ENCODE measurements at regions not wholly inside any gene's neighbourhood (a gene's known extent, or its start where the extent isn't known, plus 50 kb on each side); places are given as distances from the start of the nearest gene placed in this dataset.

- no peak overlapping the region for H3K4me3 ChIP-seq (replicated peaks; ENCODE audit: insufficient read depth, low read length)
- DNase-seq (ENCODE audit: low read depth in 1 of 2, low spot score in 1 of 2) = no peak
- H3K27ac ChIP-seq (replicated peaks) = 0 out of 2 replicates have a peak overlapping the region, but pooled peaks have one; percentile 3
- no peaks in the 10 kb centered on the region for H3K27me3 ChIP-seq (ENCODE audit: insufficient read depth, poor library complexity, severe bottlenecking)
- TF ChIP-seq SPI1 (IDR thresholded peaks at IDR 0.05; ENCODE audit: borderline replicate concordance, low read depth) (peak; percentile 65), POLR2AphosphoS5 (IDR thresholded peaks at IDR 0.05; ENCODE audit: low read depth) (no peak)
Measured at GRCh38 chr1:193569096-193569982, 382.9 kb upstream of the B3GALT2 start.

DNA sequence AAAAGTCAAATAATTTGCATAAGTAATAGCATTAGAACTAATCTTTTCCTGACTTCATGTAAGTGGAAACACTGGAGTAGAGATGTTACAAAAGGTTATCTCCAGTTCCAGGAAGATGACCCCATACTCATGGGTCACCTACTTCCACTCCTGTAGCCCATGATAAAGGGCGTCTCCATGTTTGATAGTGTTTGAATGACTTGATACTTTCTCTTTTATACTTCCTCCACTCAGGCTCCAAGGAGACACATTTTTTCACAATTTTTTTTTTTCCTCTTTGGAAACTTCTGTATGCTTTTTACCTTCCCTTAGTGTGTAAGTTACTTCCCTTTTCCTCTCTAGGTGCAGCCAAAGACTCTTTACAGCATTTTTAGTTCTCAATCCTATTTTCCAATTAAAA, 382.1 kb upstream of the B3GALT2 start:
- H3K27me3 ChIP-seq (ENCODE audit: insufficient read depth, poor library complexity, severe bottlenecking) = no peaks in the 10 kb centered on the region
- TF ChIP-seq, protein P1, sequence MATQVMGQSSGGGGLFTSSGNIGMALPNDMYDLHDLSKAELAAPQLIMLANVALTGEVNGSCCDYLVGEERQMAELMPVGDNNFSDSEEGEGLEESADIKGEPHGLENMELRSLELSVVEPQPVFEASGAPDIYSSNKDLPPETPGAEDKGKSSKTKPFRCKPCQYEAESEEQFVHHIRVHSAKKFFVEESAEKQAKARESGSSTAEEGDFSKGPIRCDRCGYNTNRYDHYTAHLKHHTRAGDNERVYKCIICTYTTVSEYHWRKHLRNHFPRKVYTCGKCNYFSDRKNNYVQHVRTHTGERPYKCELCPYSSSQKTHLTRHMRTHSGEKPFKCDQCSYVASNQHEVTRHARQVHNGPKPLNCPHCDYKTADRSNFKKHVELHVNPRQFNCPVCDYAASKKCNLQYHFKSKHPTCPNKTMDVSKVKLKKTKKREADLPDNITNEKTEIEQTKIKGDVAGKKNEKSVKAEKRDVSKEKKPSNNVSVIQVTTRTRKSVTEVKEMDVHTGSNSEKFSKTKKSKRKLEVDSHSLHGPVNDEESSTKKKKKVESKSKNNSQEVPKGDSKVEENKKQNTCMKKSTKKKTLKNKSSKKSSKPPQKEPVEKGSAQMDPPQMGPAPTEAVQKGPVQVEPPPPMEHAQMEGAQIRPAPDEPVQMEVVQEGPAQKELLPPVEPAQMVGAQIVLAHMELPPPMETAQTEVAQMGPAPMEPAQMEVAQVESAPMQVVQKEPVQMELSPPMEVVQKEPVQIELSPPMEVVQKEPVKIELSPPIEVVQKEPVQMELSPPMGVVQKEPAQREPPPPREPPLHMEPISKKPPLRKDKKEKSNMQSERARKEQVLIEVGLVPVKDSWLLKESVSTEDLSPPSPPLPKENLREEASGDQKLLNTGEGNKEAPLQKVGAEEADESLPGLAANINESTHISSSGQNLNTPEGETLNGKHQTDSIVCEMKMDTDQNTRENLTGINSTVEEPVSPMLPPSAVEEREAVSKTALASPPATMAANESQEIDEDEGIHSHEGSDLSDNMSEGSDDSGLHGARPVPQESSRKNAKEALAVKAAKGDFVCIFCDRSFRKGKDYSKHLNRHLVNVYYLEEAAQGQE (IDR thresholded peaks at IDR 0.05; ENCODE audit: insufficient replicate concordance, low read depth) = no peak
- TF ChIP-seq SPI1 (IDR thresholded peaks at IDR 0.05; ENCODE audit: borderline replicate concordance, low read depth) = peak; percentile 2; the same call in 1 of the 2 replicates
- peak in 1 of 2 experiments; percentile 49 for DNase-seq (ENCODE audit: low read depth in 1 of 2, low spot score in 1 of 2)
- no peak overlapping the region for H3K4me3 ChIP-seq (replicated peaks; ENCODE audit: insufficient read depth, low read length)
- H3K27ac ChIP-seq (replicated peaks) = 0 out of 2 replicates have a peak overlapping the region, but pooled peaks have one; percentile 12

DNA sequence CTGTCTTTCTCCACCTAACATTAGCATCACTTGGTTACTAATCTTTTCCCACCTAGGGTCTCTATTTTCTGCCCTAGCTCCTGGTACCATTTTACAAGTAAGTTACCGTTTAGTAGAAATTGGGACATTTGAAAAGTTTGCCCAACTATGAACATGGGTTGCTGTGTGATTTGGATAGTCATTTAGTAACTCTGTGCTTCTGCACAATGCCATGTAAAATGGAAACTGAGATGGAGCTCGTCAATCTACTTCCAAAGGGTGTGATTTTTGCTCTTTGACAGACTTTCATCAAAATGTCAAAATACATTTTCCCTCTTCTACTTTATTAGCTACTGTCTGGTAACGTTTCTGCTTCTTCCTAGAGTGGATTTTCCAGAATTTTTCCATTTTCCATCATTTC, 381.5 kb upstream of the B3GALT2 start:
- H3K27ac ChIP-seq (replicated peaks) = no peak overlapping the region
- TF ChIP-seq GABPA (IDR thresholded peaks at IDR 0.05; ENCODE audit: low read depth) (no peak), POLR2AphosphoS5 (IDR thresholded peaks at IDR 0.05; ENCODE audit: low read depth) (no peak)
- TF ChIP-seq, protein P1 (IDR thresholded peaks at IDR 0.05; ENCODE audit: insufficient replicate concordance, low read depth) = no peak
- DNase-seq (ENCODE audit: low read depth in 1 of 2, low spot score in 1 of 2) = no peak
- H3K27me3 ChIP-seq (ENCODE audit: insufficient read depth, poor library complexity, severe bottlenecking) = no peaks in the 10 kb centered on the region
- H3K4me3 ChIP-seq (replicated peaks; ENCODE audit: insufficient read depth, low read length) = no peak overlapping the region

DNA sequence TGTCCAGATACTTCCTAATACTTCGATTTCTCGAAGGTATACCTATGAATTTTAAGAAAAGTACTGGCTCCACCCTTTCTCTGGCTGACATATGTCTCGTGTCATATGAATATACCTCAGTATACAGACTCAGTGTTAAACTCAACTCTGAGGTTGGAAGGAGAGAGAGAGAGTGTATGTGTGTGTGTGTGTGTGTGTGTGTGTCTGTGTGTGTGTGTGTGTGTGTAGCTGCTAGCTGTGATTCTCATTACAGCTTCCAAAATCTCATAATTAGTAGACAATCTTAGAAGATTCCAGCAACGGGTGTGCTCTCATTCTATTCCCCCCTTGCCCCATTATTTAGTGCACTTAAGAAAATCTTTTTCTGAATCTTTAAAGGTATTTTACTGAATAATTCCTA, 380.3 kb upstream of the B3GALT2 start:
- H3K27ac ChIP-seq (replicated peaks) = no peak overlapping the region
- TF ChIP-seq SPI1 (IDR thresholded peaks at IDR 0.05; ENCODE audit: borderline replicate concordance, low read depth) (no peak), POLR2AphosphoS5 (IDR thresholded peaks at IDR 0.05; ENCODE audit: low read depth) (no peak), CTCF (IDR thresholded peaks at IDR 0.05; ENCODE audit: insufficient read depth, low read length) (no peak), GABPA (IDR thresholded peaks at IDR 0.05; ENCODE audit: low read depth) (no peak)
- TF ChIP-seq, protein P1 (IDR thresholded peaks at IDR 0.05; ENCODE audit: insufficient replicate concordance, low read depth) = no peak
- DNase-seq (ENCODE audit: low read depth in 1 of 2, low spot score in 1 of 2) = no peak
- no peak overlapping the region for H3K4me3 ChIP-seq (replicated peaks; ENCODE audit: insufficient read depth, low read length)
- no peaks in the 10 kb centered on the region for H3K27me3 ChIP-seq (ENCODE audit: insufficient read depth, poor library complexity, severe bottlenecking)

Data from HL-60 (cell line).